Activated CD8-positive, alpha-beta T cell treated with anti-CD3 and anti-CD28 coated beads for 36 hours (primary cell): ENCODE measurements at regions not wholly inside any gene's neighbourhood (a gene's known extent, or its start where the extent isn't known, plus 50 kb on each side); places are given as distances from the start of the nearest gene placed in this dataset.
"Not testable (repeated sequence)": the region's sequence is repeated elsewhere in the genome, so short reads cannot be mapped to it uniquely, and the experiment has no call there.

Experiments
- ATAC-seq: fragments of 200-7000 bp; cut with Tn5 transposase; one replicate; pipeline ENCODE4 v1.10.0; 2021; ENCODE audit warnings: mild to moderate bottlenecking, moderate library complexity
- CTCF ChIA-PET: fragments of 350-600 bp; sonication (Branson Sonifier 250); formaldehyde crosslinking; loops from one replicate; lab custom pipeline; 2021; ENCODE audit warnings: antibody characterized with exemption; lab: Charles Lee
- POLR2A ChIA-PET: fragments of 350-600 bp; sonication (Branson Sonifier 250); formaldehyde crosslinking; loops from one replicate; lab custom pipeline; 2021; ENCODE audit warnings: antibody characterized with exemption; lab: Charles Lee
- DNase-seq: peaks from one replicate; pipeline ENCODE4 v3.0.0-alpha.2; 2020
- H3K27ac Mint-ChIP-seq: one replicate; pipeline ENCODE4 v1.8.0; 2021; ENCODE audit warnings: mild to moderate bottlenecking, mixed read lengths
- H3K27me3 Mint-ChIP-seq: one replicate; pipeline ENCODE4 v1.8.0; 2021; ENCODE audit warnings: mixed read lengths
- H3K36me3 Mint-ChIP-seq: one replicate; pipeline ENCODE4 v1.8.0; 2021; ENCODE audit warnings: low read depth, mixed read lengths
- H3K4me1 Mint-ChIP-seq: one replicate; pipeline ENCODE4 v1.8.0; 2021; ENCODE audit warnings: low read depth, mixed read lengths
- H3K4me3 Mint-ChIP-seq: one replicate; pipeline ENCODE4 v1.8.0; 2021; ENCODE audit warnings: mild to moderate bottlenecking, moderate library complexity, mixed read lengths
- H3K9me3 Mint-ChIP-seq: one replicate; pipeline ENCODE4 v1.8.0; 2021; ENCODE audit warnings: mixed read lengths
- CTCF ChIP-seq: fragments of 200-600 bp; IDR thresholded peaks from one replicate; pipeline ENCODE4 v1.8.0; 2022; ENCODE audit warnings: antibody characterized with exemption, mild to moderate bottlenecking
- intact Hi-C: fragments of 100-400 bp; cut with micrococcal nuclease; formaldehyde crosslinking; loops from one replicate; pipeline ENCODE4 v1.10.0; 2022

DNA sequence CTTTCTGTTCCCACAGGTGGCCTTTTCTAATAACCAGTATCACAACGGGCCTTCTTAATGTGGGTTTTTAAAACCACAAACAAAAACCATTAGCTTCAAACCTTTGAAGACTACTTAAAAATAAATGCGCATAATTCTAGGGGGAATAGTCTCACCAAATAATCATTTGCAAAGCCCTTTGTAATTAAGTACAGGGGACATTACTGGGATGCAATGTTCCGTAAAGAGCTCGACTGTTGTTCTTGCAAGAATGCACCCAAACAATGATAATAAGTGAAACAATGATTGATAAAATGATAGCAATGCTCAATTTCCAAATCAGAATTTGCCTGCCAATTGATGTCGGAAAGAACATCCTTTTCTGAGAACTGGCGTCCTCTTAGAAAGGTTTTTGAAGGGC lies 589.1 kb upstream of the ADARB2 start:
- Mint-ChIP-seq H3K9me3 (no peaks in the 10 kb centered on the region), H3K4me1 (no peaks in the 10 kb centered on the region), H3K4me3 (no peak overlapping the region), H3K36me3 (no peaks in the 10 kb centered on the region), H3K27me3 (no peaks in the 10 kb centered on the region), H3K27ac (no peak overlapping the region)
- CTCF ChIA-PET: no interaction called here
- POLR2A ChIA-PET: no interaction called here
- ATAC-seq (no peak), DNase-seq (no peak)
- intact Hi-C loops: no loop called here
- TF ChIP-seq CTCF: no peak

GRCh38 chr10:2315045-2315485 lies 577.7 kb upstream of the ADARB2 start:
- H3K9me3 Mint-ChIP-seq, CTCF ChIA-PET, ATAC-seq, DNase-seq, intact Hi-C loops, H3K27me3 Mint-ChIP-seq, H3K4me3 Mint-ChIP-seq, H3K4me1 Mint-ChIP-seq, H3K36me3 Mint-ChIP-seq, H3K27ac Mint-ChIP-seq, POLR2A ChIA-PET: not testable (repeated sequence)

- peaks cover 5% of the 10 kb centered on the region for H3K27me3 Mint-ChIP-seq
- no peaks in the 10 kb centered on the region for H3K4me1 Mint-ChIP-seq
- intact Hi-C loops: no loop called here
- H3K36me3 Mint-ChIP-seq: no peaks in the 10 kb centered on the region
- H3K4me3 Mint-ChIP-seq: no peak overlapping the region
- ATAC-seq (no peak), DNase-seq (no peak)
- no peak overlapping the region for H3K27ac Mint-ChIP-seq
- CTCF ChIA-PET: no interaction called here
- peaks cover 3% of the 10 kb centered on the region for H3K9me3 Mint-ChIP-seq
- TF ChIP-seq CTCF: no peak
- POLR2A ChIA-PET: no interaction called here
Measured at GRCh38 chr10:2306081-2306480, 568.8 kb upstream of the ADARB2 start.

DNA sequence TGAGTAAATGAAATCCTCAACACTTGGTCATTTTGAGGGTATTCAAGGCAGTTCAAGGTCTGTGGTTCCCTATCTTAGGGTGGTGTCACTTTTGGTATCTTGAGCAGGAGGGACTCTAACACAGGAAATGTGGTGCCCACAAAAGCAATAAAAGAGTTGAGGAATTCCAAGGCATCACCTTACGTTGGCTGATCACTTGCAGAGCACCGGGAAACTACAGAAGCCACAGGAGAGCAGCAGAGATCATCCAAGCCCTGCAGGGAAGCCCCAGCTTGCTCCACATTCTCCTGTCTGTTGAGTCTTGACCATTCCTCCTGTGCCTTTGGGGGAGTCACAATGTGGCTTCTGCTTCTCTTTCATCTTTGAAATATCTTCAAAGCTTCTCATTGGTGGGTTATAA lies 565.8 kb upstream of the ADARB2 start:
- POLR2A ChIA-PET: no interaction called here
- no peak for TF ChIP-seq CTCF

DNA sequence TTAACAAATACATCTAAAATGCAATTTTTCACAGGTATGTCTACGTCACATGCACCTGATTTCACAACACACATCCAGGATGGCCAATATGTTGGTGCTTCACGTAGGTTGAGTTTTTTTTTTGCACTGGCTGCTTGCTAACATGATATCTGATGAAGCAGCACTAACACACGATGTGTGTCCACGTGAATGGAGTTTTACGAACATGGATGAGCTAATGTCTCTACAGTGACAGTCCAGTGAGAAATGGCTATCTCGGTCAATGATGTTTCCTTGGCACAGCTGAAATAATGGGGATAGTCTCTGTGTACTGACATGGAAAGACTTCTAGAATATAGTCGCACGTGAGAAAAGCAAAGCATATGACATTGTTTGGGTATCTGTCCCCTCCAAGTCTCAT lies 563.9 kb upstream of the ADARB2 start:
- no peak for TF ChIP-seq CTCF
- DNase-seq: no peak
- Mint-ChIP-seq H3K4me3 (no peak overlapping the region), H3K27ac (no peak overlapping the region), H3K9me3 (peaks cover 5% of the 10 kb centered on the region), H3K4me1 (no peaks in the 10 kb centered on the region), H3K36me3 (no peaks in the 10 kb centered on the region), H3K27me3 (peaks cover 2% of the 10 kb centered on the region)
- ChIA-PET CTCF (no interaction called here), POLR2A (no interaction called here)
- intact Hi-C loops: no loop called here
- no peak for ATAC-seq

More for the DNA sequence above, 565.8 kb upstream of the ADARB2 start:
- Mint-ChIP-seq H3K9me3 (peaks cover 5% of the 10 kb centered on the region), H3K36me3 (no peaks in the 10 kb centered on the region), H3K27me3 (peaks cover 3% of the 10 kb centered on the region), H3K4me3 (no peak overlapping the region), H3K27ac (no peak overlapping the region), H3K4me1 (no peaks in the 10 kb centered on the region)
- DNase-seq: no peak
- ATAC-seq: no peak
- intact Hi-C loops: no loop called here
- CTCF ChIA-PET: no interaction called here

DNA sequence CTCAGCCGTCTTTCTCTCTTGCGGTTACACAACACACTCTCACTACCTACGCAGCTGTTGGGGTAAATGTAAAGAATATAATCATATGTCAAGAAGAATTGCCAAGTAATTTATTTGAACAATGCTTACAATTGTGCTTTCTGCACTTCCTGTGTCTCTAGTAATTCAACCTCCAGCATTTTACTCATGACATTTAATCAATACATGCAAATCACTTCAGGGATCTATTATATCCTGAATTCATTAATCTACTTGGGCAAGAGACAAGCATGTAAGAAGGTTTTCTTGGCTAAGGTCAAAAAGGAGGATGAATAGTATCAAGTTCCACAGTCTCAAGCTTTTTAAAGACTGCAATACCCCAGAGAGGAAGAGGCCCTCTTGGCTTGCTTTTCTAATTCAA lies 562.9 kb upstream of the ADARB2 start:
- ATAC-seq (no peak), DNase-seq (no peak)
- Mint-ChIP-seq H3K27ac (no peak overlapping the region), H3K4me3 (no peak overlapping the region), H3K9me3 (peaks cover 5% of the 10 kb centered on the region), H3K36me3 (no peaks in the 10 kb centered on the region), H3K4me1 (no peaks in the 10 kb centered on the region), H3K27me3 (peaks cover 2% of the 10 kb centered on the region)
- CTCF ChIA-PET: no interaction called here
- no peak for TF ChIP-seq CTCF
- intact Hi-C loops: no loop called here
- POLR2A ChIA-PET: no interaction called here
